NCI-H2029 (cell line): ENCODE measurements at regions not wholly inside any gene's neighbourhood (a gene's known extent, or its start where the extent isn't known, plus 50 kb on each side); places are given as distances from the start of the nearest gene placed in this dataset.
"Not testable (repeated sequence)": the region's sequence is repeated elsewhere in the genome, so short reads cannot be mapped to it uniquely, and the experiment has no call there.

ENCODE experiments used
- DNase-seq: peaks from one replicate; lab custom pipeline; 2025; lab: John Stamatoyannopoulos, UW

- no peak for DNase-seq
These were observed 485.2 kb upstream of the BCHE start for GRCh38 chr3:166322391-166322790.

GRCh38 chr3:166307756-166308350, 470.6 kb upstream of the BCHE start:
- no peak for DNase-seq

DNA sequence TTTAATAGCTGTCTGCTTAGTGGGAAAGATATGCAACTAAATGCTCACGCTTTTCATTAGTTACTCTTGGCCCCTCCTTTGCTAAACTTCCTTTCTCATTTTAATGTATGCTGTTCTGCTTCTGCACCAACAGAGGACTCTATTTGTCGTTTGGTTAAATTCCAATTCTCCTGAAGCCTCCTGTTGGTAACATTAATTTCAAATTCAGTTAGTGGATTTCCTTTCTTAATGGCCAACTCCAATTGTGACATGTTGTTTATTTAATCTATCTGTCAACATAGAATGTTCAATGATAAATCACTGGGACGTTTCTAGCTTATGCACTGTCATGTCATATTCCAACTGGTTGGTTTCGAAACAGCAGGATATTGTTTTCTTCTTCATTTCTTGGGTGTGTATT, 467.4 kb upstream of the BCHE start:
- no peak for DNase-seq

DNA sequence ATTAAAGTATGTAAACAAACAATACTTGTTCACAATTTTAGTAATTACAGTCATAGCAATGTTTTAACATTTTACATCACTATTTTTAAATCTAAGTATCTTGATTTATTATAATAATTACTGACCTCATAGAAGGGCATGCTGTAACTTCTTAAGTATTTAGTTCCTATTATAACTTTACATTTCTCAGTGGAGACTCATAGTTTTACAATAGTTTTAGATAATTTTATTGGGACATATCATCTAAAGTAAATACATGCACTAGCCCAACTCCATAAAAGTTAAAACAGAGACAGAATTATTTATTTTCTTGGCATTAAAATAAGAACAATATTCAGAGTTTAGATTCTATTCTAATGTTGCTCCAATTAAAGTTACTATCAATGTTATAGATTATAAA, 466.5 kb upstream of the BCHE start:
- DNase-seq: no peak

GRCh38 chr3:166302331-166302730, 465.1 kb upstream of the BCHE start:
- DNase-seq: no peak

GRCh38 chr3:166296179-166296783, 459.1 kb upstream of the BCHE start:
- no peak for DNase-seq

DNA sequence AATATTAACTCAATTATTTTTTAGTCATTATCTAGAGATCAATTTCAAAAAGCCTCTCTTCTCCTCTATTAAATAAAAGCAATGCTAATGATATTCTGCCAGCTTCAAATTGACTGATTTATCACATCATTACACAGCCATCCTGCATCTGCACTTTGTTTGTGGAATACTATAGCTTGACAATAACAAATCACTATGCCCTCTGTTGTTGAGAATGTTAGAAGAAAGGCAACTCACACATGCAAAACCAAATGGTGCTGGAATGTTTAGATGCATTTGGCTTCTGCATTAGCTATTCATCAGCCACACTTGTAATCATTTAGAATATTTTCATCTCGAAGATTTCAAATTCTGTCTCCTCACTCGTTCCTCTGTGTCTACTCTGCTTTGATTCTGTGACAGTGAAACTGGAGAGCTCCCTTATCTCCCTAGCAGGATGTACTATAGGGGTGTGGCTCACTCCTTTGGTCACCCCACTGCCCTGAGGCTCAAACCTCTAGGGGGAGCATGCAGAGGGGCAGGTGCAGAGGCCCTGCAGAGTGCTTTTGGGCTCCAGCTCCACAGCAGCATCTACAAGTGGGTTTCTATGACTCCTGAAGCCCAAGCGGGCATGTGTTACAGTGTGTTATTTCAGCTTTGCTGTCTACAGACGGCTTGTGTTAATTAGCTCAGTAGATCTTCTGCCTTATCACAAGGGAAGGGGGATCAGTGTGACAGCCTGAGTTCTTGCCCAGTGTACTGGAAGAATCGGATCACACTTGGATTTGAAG, 454.1 kb upstream of the BCHE start:
- no peak for DNase-seq

GRCh38 chr3:166285001-166285400, 447.8 kb upstream of the BCHE start:
- no peak for DNase-seq

DNA sequence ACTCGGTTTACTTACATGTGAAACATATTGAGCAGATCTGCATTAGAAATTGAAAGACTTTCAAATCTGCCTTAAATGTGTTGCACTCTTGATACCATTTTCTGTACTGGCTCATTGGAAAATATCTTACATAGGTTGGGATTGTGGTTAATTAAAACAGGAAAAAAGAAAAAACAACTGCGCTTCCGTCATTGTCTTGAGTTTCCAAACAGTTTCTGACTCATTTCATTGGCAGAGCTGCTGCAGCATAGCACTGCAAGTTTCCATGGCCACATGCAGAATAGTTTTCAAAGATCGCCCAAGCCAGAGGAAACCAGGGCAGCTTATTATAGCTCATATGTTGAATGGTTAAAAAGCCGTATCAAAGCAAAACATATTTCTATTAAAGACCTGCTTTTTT, 446.6 kb upstream of the BCHE start:
- DNase-seq: no peak

GRCh38 chr3:166282931-166283330, 445.7 kb upstream of the BCHE start:
- DNase-seq: no peak

GRCh38 chr3:166279636-166280035, 442.4 kb upstream of the BCHE start:
- no peak for DNase-seq

- no peak for DNase-seq
These were observed 437.8 kb upstream of the BCHE start for GRCh38 chr3:166275024-166275390.

DNA sequence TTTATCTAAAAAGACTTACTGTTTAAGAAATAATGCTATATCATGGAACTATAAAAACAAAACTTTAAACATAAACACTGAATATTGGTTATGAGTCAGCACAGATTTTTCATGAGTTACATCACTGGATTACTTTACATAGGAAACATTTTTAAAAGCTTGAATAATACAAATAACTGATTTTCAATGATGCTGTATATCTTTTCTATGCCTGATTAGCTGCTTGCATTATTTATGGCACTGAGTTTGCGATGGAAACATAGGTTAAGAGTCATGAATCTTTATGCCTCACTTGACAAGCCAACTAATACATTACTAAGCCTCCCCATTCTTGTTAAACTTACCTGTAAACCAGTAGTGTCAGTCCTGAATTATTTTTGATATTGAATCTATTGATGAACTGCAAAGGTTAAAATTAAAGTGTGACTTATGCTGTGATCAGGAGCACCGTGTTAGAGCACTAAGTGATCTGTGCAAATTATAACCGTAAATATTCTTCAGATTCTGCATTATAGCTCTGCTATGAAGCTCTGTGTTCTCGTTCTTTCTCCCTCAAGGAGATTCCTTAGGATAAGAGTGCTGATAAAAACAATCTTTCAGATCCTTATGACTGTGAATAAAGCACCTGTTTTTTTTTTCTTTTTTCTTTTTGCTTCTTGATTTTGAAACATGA, 437.3 kb upstream of the BCHE start:
- no peak for DNase-seq

DNA sequence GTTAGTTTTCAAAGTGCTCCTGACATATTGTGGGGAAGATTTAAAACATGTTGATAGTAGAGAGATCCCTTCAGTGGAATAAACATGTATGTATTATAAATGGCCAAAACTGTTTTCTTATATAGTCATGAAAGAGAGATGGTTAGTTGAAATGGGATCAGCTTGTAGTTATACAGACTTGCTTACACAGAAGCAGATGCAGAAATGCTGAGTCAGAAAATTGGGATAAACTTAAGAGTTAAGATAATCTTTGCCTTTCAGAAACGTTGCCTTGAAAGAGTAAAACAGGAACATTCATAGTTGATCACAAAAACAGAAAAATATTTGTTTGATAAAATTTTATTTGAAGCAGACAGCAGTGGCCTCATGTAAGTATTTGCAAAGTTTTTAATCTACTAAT, 433.2 kb upstream of the BCHE start:
- no peak for DNase-seq

DNA sequence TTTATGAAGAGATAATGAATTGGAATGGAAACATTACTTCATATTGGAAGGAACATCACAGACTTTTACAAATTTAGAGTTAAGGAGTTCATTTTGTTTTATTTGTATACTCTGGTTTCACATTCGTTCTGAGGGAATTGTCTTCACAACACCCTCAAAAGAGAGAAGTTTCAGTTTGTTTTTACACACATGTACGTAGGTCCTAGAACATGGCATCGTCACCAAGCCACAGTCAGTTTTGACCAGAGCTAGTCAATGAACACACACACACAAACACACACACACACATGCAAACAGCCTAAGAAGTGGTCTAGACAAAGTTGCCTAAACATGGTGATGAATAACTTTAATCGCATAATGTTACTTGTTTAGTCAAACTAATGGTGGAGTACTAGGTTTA, 427.9 kb upstream of the BCHE start:
- DNase-seq: no peak

DNA sequence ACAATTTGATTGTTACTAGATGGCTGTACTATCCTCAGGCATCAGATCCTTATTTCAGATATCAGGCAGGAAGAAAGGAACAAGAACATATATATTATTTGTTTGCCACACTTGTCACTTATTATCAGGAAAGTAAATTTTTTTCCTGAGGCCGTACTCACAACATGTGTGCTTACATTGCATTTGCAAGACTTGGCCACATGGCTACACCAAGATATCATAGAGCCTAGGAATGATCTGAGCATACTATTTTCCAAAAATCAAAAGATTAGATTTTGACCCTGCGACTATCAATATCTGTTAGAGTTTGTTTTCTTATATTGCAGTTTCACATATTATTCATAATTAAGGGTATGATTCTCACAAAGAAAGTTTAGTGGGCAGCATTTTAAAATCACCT, 426.2 kb upstream of the BCHE start:
- DNase-seq: no peak

DNA sequence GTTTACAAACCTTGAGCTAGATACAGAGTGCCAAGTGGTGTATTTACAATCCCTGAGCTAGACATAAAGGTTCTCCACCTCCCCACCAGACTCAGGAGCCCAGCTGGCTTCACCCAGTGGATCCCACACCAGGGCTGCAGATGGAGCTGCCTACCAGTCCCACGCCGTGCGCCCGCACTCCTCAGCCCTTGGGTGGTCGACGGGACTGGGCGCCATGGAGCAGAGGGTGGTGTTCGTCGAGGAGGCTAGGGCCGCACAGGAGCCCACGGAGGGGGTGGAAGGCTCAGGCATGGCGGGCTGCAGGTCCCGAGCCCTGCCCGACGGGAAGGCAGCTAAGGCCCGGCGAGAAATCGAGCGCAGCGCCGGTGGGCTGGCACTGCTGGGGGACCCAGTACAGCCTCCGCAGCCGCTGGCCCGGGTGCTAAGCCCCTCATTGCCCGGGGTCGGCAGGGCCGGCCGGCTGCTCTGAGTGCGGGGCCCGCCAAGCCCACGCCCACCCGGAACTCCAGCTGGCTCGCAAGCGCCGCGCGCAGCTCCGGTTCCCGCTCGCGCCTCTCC, 421.1 kb upstream of the BCHE start:
- not testable (repeated sequence) for DNase-seq

DNA sequence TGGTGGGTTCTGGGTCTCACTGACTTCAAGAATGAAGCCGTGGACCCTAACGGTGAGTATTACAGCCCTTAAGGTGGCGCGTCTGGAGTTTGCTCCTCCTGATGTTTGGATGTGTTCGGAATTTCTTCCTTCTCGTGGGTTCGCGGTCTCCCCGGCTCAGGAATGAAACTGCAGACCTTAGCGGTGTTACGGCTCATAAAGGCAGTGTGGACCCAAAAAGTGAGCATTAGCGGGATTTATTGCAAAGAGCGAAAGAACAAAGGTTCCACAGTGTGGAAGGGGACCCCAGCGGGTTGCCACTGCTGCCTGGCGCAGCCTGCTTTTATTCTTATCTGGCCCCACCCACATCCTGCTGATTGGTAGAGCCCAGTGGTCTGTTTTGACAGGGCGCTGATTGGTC, 420.5 kb upstream of the BCHE start:
- no peak for DNase-seq

DNA sequence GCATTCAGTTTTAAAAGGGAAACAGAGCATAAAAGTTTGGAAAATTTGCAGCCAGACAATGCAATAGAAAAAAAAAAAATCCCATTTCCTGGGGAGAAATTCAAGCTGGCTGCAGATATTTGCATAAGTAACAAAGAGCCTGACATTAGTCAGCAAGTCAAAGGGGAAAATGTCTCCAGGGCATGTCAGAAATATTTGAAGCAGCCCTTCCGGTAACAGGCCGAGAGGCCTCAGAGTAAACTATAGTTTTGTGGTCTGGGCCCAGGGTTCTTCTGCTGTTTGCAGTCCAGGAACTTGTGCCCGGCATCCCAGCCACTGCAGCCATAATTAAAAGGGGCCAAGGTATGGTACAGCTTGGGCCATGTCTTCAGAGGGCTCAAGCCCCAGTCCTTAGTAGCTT, 411.6 kb upstream of the BCHE start:
- DNase-seq: no peak

GRCh38 chr3:166243511-166243910, 406.3 kb upstream of the BCHE start:
- DNase-seq: no peak

GRCh38 chr3:166223120-166223519, 385.9 kb upstream of the BCHE start:
- no peak for DNase-seq

- DNase-seq: no peak
These were observed 374.2 kb upstream of the BCHE start for GRCh38 chr3:166211451-166211850.

- DNase-seq: no peak
These were observed 372.5 kb upstream of the BCHE start for GRCh38 chr3:166209701-166210100.
